ENCODE measurements at regions not wholly inside any gene's neighbourhood (a gene's known extent, or its start where the extent isn't known, plus 50 kb on each side); places are given as distances from the start of the nearest gene placed in this dataset.
"Not testable (repeated sequence)": the region's sequence is repeated elsewhere in the genome, so short reads cannot be mapped to it uniquely, and the experiment has no call there.

DNA sequence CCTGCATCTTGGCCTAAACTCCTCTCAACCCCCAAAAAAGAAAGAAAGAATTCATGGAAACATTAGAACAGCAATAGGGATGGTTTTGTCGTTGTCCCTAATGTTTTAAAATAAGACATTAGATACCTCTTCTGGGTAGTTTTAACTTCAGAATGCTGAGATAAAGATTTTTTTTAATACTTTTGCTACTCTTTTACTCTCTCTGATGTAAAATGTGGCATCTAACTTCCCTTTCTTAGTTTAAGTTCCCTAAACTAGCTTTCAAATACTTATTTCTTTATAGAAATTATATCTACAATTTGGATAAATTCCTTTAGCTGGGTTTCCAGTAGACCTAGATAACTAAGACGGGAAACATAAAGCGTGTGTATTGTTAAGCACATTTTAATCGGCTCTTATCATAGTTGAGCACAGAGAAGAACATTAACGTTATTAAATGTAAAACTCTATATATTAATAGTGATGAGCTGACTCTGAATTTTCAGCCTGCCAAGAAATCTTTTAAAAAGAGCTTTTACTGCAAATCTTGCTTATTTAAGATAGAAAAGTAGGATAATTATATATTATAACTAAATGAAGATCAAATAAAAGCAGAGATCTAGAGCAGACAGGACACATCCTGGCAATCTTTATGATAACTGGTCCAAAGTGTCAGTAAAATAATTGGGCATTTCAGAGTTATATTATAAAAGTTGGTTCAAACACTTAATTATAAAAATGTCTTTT lies 183.2 kb downstream of the CYB561 start:
- no peak for DNase-seq (ENCODE audit: low spot score)

DNA sequence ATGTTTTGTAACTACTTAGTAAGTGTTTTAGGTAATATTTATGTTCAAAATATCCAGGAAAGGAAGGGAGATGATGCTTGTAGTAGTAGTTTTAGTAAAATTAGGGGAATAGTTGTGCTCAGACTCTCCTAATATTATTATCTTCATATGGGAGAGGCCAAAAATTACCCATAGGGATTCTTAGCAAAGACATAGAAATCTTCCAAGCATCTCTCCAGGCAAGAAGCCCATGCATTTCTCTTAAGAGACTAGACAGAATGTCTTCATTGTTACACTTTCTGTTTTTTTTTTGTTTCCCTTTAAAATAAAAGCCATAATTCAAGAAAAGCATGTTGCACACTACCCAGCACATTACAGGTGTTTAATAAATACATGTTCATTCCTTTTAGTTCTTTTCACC lies 180.6 kb downstream of the CYB561 start:
- no peak for DNase-seq (ENCODE audit: low spot score)

DNA sequence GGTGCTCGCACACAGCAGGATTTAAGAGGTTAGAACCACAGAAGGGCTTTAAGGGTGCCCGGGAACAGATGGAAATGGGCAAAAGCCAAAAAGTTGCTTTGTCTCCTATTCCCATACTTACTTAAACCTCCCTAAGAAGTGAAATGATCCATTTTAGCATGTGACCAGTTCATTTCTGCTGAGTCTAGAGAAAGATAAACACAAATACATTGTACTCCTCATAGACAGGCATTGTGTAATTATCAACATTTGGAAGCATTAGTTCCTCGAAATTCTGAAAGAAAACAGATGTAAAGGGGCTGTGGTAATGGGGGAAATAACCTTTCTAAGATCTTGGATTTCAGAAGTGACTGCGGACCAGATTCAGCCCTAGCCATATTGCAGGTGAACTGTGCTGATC lies 178.3 kb downstream of the CYB561 start:
- DNase-seq (ENCODE audit: low spot score) = no peak

DNA sequence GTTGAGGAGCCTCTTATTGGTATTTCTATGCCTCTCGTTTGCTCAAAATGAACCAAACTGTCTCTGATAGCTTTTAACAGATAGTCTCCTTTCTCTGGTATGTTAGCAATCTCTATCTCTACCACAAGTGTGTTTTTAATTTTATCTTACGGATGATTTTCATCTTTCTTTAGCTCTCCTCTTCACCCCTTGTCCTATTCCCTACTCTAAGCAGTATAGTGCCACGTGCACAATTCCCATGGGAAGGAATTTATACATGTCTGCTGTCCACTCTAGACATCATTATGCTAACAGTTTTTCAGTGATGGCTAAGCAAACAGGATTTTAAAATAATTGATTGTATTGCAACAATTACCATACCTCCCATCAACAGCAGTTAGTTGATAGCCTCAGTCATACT lies 177.3 kb downstream of the CYB561 start:
- DNase-seq (ENCODE audit: low spot score) = no peak

DNA sequence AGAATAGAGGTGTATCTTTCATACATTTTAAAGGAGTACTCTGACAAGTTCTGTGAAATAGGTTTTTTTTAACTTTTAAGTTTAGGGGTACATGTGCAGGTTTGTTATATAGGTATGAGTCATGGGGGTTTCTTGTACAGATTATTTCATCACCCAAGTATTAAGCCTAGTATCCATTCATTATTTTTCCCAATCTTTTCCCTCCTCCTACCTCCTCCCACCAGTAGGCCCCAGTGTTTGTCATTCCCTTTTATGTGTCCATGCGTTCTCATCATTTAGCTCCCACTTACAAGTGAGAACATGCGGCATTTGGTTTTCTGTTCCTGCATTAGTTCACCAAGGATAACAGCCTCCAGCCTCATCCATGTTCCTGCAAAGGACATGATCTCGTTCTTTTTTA lies 175.5 kb downstream of the CYB561 start:
- no peak for DNase-seq (ENCODE audit: low spot score)

DNA sequence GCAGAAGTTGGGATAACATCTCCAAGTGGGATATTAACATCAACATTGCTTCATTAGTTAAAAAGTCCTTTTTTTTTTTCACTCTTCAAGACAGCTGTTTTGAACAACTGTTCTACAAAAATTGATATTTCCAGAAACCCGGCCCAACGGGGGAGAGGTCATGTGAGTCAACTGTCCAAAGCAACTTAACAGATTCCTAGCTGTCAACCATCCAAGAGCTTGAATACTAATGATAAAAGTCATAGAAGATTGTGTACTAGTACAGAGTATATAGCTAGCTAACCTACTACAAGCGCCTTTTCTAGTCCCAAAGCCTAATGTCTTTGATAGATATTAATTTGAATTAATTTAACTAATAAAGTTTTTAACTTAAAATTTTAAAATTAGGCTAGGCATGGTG lies 172.0 kb downstream of the CYB561 start:
- DNase-seq (ENCODE audit: low spot score) = no peak

DNA sequence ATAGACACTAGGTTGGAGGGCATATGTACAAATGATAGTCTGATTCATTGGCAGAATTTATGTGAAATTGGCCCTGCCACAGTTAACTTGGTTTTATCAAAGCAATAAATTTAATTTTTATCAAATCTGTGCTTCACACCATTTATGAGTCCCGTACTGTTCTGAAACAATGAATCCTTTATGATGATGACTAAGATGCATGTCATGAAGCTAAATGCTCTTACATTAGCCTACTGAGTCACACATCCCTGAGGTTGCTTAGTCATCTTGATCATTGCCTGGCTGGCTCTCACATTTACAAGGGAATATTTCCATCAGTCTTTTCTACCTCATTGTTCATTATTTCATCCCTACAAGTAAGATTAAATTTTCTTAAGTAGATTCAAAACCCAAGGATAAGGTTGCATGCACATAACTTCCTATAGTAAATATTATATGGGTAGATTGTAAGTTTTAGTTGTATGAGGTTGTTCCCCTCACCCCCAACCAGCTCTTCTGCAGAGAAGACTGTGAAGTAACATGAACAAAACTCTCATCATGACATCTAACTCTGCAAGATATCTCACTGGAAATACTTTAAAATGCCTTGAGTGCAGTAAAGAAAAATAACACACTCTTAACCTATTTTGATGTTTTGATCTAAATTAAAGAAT lies 170.7 kb downstream of the CYB561 start:
- no peak for DNase-seq (ENCODE audit: low spot score)

DNA sequence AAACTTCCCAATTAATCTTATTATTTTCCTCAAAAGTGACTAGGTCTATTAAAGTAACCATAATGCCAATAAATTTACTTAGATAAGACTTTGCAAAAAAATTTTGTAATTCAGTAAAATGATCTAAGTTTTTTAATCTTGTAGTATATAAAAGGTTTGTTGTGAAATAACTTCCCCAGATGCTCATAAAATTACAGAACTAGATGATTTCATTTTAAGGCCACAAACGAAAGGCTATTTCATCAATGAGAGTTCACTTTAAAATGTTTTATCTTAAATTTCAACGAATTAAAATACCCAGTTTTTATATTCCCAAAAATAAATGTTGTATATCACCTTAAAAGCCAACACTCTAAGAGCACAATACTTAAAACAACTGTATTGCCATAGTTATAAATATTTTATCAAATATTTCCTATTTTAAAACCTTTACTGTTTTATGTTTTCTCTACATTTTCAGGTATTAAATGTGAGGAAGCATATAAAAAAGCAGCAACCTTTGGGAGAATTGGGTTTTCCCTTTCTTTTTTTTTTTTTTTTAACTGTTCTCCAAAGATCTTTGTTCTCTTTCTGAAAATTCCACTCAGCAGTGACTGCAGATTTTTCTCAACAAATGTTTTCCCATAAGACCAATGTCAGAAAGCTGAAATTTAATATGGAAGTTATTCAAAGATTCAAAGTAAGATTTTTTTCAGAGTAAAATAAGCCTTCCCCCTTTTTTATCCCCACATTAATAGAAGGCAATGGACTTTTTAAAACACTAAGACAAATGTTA lies 169.9 kb downstream of the CYB561 start:
- no peak for DNase-seq (ENCODE audit: low spot score)

DNA sequence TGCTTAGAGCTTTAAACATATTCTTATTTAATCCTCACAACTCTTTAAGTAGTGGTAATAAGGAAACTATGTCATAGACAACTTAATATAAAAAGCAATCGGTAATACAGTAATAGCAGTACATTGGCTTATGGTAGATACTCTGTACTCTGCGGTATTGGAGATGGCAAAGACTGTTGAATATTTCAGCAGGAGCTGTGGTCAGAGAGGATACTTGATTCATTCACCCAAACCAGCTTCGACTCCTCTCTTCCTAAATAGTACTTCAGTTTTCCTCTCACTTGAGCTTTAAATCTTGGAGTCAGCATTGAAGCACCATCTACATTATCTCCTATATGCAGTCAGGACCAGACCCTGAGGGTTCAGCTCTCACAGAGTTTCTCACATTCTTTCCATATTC lies 169.3 kb downstream of the CYB561 start:
- DNase-seq (ENCODE audit: low spot score) = no peak

DNA sequence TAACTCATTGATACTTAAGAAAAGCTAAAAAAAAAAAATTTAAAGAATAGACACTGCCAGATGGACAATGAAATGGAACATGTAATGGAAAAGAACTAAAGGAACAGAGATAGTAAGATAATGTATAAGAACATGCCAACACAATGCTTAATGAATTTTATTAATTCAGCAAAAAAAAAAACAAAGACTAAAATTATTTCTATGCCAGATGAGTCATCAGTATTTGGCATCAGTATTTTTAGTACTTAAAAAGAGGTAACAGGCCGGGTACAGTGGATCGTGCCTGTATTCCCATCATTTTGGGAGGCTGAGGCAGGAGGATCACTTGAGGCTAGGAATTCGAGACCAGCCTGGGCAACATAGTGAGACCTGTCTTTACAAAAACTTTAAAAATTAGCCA lies 168.5 kb downstream of the CYB561 start:
- no peak for DNase-seq (ENCODE audit: low spot score)

DNA sequence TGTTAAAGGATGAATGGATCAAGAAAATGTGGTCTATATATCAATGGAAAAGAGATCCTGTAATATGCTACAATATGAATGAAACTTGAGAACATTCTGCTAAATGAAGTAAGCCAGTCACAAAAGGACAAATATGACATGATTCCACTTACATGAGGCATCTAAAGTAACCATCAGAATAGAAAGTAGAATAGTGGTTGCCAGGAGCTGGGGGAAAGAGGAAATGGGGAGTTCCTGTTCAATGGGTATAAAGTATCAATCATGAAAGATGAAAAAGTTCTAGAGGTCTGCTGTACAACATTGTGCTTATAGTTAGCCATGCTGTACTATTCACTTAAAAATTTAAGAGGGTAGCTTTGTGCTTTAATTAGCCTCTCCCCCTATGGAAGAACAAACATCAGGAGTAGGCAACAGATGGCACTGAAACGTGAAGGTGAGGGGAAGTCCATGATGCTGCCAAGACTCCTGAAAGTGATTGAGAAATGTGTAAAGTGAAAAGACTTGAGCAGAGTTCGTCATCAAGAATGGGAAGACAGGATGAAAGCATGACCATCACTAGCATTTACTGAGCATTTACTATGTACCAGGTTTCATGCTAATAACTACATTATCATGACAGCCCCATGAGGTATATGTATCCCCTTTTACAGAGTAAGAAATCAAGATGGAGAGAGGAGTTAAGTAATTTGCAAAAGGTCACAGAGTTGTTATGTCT lies 167.2 kb downstream of the CYB561 start:
- DNase-seq (ENCODE audit: low spot score) = no peak

DNA sequence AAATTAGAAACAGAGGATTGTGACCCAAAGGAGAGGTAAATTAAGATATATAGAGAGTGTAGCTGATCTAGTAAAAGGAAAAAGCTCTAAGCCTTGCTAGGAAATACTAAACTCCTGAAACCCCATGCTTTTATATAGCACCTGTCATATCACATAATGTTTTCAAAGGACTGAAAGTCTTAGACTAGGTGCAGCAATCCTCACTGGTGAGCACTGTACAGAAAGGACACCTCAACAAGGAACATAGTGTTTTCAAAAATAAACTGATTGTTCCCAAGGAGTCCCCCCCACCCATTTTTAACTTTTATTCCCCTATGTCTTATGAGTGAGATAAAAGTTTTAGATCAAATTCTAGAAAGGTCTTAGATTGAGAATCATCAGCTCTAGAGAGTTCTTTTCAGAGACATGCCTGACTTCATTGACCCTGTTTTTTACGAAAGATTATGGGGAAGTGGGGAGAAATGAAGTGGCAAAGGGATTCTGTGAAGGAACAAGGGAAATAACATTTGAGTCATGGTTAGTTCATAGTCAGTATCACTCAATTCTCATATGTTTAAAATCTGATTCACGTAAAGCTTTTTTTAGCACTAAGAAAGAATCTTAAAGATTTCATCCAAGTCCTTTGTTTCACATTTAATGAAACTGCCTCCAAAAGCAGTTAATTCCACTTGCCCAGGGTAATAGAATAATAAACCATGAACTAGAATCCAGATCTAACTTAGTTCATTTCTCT lies 166.4 kb downstream of the CYB561 start:
- no peak for DNase-seq (ENCODE audit: low spot score)

DNA sequence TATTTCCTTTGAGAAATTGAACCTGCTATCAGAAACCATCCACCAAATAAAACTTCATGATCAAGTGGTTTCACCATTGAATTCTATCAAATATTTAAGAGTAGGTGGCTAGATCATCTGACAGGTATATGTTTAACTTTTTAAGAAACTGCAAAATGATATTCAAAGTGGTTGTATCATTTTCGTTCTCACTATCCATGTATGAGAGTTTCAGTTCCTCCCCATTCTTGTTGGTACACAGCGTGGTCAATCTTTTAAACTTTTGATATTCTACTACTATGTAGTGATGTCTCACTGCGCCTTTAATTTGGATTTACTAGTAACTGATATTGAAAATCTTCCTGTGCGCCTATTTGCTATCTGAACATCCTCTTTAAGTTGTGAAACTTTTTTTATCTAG lies 163.7 kb downstream of the CYB561 start:
- no peak for DNase-seq (ENCODE audit: low spot score)

DNA sequence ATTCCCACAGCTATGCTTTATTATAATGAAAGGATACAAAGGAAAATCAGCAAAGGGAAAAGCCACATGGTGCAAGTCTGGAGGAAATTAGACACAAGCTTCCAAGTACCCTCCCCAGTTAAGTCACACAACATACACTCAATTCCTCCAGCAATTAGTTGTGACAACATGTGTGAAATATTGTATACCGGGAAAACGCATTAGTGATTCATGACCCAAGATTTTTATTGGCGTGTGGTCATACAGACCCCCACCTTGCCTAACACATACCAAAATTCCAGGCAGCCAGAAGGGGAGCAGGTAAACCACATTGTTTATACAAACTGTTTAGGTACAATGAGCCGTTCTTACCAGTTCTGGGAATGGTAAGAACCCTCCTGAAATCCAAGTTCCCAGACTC lies 160.6 kb downstream of the CYB561 start:
- DNase-seq (ENCODE audit: low spot score) = no peak

DNA sequence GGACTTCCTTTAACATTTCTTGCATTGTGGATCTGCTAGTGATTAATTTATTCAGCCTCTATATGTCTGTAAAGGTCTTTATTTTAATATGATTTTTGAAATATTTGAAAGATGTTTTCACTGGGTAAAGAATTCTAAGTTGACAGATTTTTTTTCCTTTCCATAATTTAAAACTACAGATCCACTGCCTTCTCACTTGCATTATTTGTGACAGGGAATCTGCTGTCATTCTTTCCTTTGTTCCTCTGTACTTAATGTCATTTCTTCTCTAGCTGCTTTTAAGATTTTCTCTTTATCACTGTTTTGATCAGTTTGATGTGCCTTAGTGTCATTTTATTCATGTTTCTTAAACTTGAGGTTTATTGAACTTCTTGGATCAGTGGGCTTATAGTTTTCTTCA lies 159.9 kb downstream of the CYB561 start:
- no peak for DNase-seq (ENCODE audit: low spot score)

DNA sequence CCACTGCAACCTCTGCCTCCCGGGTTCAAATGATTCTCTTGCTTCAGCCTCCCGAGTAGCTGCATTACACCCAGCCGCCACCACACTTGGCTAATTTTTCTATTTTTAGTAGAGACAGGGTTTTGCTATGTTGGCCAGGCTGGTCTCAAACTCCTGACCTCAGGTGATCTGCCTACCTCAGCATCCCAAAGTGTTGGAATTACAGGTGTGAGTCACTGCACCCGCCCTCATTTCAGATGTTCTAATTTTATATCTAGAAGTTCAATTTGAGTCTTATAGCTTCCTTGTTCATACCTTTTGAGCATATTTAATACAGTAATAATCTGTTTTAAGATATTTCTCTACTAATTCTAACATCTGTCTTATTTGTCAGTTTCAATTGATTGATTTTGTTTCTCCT lies 159.1 kb downstream of the CYB561 start:
- DNase-seq (ENCODE audit: low spot score) = not testable (repeated sequence)

DNA sequence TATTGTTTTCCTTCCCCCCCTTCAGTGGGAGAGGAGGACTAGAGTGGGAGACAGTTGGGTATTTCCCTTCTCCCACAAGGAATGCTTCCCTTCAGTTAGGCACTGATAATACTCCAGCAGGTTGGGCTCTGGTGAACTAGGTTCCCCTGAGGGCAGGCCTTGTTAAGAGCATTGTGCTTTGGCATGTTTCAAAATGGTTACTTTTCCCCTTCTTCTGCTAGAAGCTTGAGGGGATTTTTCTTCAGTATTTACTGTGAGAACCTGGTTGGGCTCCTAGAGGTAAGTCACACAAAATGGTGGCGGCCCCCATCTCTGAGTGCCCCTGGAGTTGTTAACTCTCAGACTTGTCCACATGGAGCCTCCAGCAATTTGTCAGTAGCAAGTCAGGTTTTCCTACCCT lies 156.2 kb downstream of the CYB561 start:
- no peak for DNase-seq (ENCODE audit: low spot score)

DNA sequence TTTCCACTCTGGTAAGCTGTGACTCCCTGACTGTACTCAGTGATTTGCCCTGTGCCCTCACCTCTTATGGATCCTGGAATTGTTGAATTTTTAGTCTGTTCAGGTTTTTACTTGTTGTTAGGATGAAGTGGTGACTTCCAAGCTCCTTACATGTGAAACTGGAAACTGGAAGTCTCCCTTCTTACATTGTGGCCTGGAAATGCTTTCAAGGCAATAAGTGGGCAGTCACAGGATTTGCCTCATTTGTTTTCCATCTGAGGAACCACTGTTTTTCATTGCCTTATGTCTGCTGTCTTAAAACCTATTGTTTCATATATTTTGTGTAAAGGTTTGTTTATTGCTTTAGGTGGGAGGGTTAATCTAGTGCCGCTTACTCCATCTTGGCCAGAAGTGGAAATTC lies 155.8 kb downstream of the CYB561 start:
- no peak for DNase-seq (ENCODE audit: low spot score)

DNA sequence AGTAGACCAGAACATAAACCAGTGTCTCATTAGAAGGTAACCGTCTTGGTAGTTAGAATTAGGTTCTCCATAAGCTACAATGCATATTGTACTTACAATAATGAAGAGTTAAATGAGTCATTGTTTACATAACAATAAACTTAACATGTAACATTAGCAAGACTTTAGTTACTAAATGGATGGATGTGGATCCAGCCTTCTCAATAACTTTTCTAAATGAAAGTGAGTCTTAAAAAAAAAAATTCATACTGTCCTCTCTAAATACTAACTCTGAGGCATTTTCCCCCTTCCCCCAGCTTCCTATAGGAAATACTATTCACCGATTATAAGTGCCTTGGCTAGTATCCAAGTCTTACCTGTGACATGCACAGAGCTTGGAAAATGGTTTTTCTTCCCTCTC lies 155.3 kb downstream of the CYB561 start:
- DNase-seq (ENCODE audit: low spot score) = no peak

DNA sequence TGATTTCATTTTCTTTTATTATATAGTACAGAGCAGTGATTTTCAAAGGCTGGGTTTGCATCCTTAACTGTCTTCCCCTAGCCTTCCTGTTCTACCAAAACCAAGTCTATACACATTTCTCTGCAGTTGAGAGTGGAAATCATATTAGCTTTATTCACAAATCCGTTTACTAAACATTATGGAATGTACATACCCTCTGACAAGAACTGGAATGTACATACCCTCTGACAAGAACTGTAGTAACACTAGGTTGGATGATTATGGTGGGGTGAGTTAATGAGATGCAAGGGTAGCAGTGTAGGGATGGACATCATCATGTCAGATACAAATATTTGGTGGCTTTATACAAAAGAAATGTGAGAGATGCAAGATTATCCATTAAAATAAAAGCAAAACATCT lies 154.8 kb downstream of the CYB561 start:
- DNase-seq (ENCODE audit: low spot score) = no peak

DNA sequence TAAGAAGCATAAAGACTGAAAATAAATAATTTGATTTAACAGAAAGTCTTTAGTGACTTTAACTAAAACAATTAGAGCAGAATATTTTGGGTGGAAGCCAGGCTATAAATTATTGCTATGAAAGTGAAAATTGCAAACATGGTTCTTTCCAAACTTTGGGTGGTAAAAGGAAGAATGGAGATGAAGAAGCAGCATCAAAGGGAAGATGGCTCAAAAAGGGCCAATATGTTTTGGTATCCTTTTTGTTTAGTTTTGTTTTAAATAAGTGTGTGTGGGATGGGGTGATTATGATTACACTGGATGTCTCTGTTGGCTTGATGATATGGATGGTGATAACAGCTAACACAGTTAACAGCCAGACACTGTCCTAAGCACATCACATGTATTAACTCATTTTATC lies 153.7 kb downstream of the CYB561 start:
- DNase-seq (ENCODE audit: low spot score) = no peak

All from HuH-7 (cell line).